Heart left ventricle (tissue), 13 donors: ENCODE measurements at regions not wholly inside any gene's neighbourhood (a gene's known extent, or its start where the extent isn't known, plus 50 kb on each side); places are given as distances from the start of the nearest gene placed in this dataset.

Experiments used
- POLR2A ChIP-seq, 2 donors: fragments of 450-650 bp; IDR thresholded peaks; one replicate each; pipeline ENCODE4 v1.6.1; 2017; ENCODE audit warnings: antibody characterized with exemption in 2 of 2, mild to moderate bottlenecking in 2 of 2, moderate library complexity in 2 of 2
- TF ChIP-seq, protein P1 (sequence below), 12 donors: fragments of 200-600 bp; sonication (generic) in 4 of 12; IDR thresholded peaks; one replicate each; pipeline versions ENCODE4 v1.5.0 to v1.8.0; 2018 to 2022; ENCODE audit warnings: antibody characterized with exemption in 12 of 12, mild to moderate bottlenecking in 5 of 12
- donor health status: ischemic (EF 13 %, LVEDD 7.1; RV severe dilation, severe dysfunction).
- donor health status: DM: no; HTN: yes; CAD: no.
- donor health status: DM: no; HTN: no; CAD: no.
- donor health status: ischemic (EF 25% LVEDD 6.9; RV normal size, moderate dysfunction).
- donor health status: ischemic (EF 25% LVEDD 5.7; RV mildly dilated, moderate dysfunction).
- donor health status: ischemic (EF 35%, LVEDD 5.7; RV mildly dilated, moderate dysfunction).
- donor health status: nonischemic (EF 11% LVEDD 7.7; RV severe dilation, severe dysfunction).
- donor health status: DM: yes; HTN: yes; CAD: no.
- donor health status: PGD.
- donor health status: ischemic (EF 29% LVEDD 5.4; RV normal size, mild dysfunction).
- donor health status: nonischemic (EF 23%, LVEDD 6.1; RV moderate dilation, normal function).

DNA sequence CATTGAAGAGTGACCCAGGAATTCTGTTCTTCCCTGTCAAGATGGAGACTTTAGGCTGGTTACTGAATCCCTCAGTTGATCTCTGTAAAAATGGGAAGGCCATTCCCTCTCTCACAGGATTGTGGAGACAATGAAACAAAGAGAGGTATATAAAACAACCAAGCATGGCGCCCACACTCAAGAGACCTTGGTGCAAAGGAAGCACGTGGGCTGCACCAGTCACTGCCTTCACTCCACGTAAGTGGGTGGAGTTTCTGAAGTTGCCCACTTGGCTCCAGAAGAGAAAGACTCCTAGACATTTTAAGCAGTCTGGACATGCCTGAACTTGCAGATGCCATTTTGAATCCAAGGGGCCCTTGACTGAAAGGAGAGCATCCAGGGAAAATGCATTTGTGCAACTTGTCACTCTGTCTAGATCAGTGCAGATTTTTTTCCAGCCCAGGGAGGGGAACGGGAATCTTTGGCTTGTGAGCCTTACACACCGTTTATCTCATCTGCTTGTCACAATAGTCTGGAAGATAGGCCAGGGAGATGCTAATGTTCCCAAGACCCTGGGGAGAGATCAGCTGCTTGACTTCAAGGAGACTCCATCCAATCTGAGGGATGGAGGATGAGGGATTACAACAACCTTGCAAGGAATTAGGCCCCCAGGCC, 96.9 kb upstream of the TBX3 start:
- no peak for TF ChIP-seq POLR2A (IDR thresholded peaks at IDR 0.05)
- TF ChIP-seq, protein P1, sequence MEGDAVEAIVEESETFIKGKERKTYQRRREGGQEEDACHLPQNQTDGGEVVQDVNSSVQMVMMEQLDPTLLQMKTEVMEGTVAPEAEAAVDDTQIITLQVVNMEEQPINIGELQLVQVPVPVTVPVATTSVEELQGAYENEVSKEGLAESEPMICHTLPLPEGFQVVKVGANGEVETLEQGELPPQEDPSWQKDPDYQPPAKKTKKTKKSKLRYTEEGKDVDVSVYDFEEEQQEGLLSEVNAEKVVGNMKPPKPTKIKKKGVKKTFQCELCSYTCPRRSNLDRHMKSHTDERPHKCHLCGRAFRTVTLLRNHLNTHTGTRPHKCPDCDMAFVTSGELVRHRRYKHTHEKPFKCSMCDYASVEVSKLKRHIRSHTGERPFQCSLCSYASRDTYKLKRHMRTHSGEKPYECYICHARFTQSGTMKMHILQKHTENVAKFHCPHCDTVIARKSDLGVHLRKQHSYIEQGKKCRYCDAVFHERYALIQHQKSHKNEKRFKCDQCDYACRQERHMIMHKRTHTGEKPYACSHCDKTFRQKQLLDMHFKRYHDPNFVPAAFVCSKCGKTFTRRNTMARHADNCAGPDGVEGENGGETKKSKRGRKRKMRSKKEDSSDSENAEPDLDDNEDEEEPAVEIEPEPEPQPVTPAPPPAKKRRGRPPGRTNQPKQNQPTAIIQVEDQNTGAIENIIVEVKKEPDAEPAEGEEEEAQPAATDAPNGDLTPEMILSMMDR (IDR thresholded peaks at IDR 0.05), result no peak
